HCT116 (cell line): ENCODE measurements at regions not wholly inside any gene's neighbourhood (a gene's known extent, or its start where the extent isn't known, plus 50 kb on each side); places are given as distances from the start of the nearest gene placed in this dataset.

Experiments
- ATAC-seq: fragments of 200-7000 bp; cut with Tn5 transposase; 2 replicates; pipeline ENCODE4 v1.9.1; 2020; ENCODE audit warnings: mild to moderate bottlenecking, moderate library complexity
- BruUV-seq: library from RNA; stranded (reverse); fragments of 400-500 nt; replicated peaks from 2 replicates; lab custom pipeline; 2021; lab: Mats Ljungman, UMichigan
- CTCF ChIA-PET: fragments of 300-600 bp; sonication (Branson Sonifier 250); formaldehyde crosslinking; loops from one replicate; lab custom pipeline; 2021; ENCODE audit warnings: antibody characterized with exemption; lab: Charles Lee
- POLR2A ChIA-PET: fragments of 300-600, 350-600 bp; sonication (Branson Sonifier 250); formaldehyde crosslinking; loops from one replicate; lab custom pipeline; 2021; ENCODE audit warnings: antibody characterized with exemption; lab: Charles Lee
- RAD21 ChIA-PET, 2 experiments: fragments of 300-600 bp; sonication (Branson Sonifier 250); formaldehyde crosslinking; loops; one replicate each; lab custom pipeline; 2023; ENCODE audit warnings: low total read pairs in 2 of 2; ENCODE audit not compliant: uncharacterized antibody in 2 of 2, unreplicated experiment in 2 of 2, low non-redundant PET in 1 of 2; lab: Charles Lee
- DNase-seq: peaks from one replicate; pipeline ENCODE4 v3.0.0-alpha.2; 2010; ENCODE audit warnings: low read depth, low spot score
- H2AFZ ChIP-seq: fragments of 200-600 bp; shearing (Covaris generic), sonication (generic); 2 replicates; pipeline ENCODE4 v1.6.1; 2017; ENCODE audit warnings: low read depth, mixed run types, mixed read lengths, antibody characterized with exemption, low read length; ENCODE audit not compliant: poor library complexity, severe bottlenecking
- H3K27ac ChIP-seq: 2 replicates; pipeline ENCODE4 v1.5.1; 2012; ENCODE audit warnings: low read depth, low read length
- H3K27me3 ChIP-seq: fragments of 200-600 bp; sonication (generic); 2 replicates; pipeline ENCODE4 v1.6.1; 2016; ENCODE audit warnings: mixed run types, low read length, mixed read lengths; ENCODE audit not compliant: insufficient read depth
- H3K36me3 ChIP-seq, 2 experiments: fragments of 200-500 bp in 1 of 2; fragments of 200-600 bp in 1 of 2; sonication (Bioruptor generic) in 1 of 2; sonication (generic) in 1 of 2; 2 replicates each; pipeline versions ENCODE4 v1.5.1 to v1.6.1; 2014 to 2016; ENCODE audit warnings: low read length in 2 of 2, inconsistent platforms in 1 of 2, mixed read lengths in 1 of 2, mixed run types in 1 of 2; ENCODE audit not compliant: insufficient read depth in 2 of 2, control insufficient read depth in 1 of 2
- H3K4me1 ChIP-seq, 2 experiments: fragments of 200-600 bp in 1 of 2; sonication (generic) in 1 of 2; 2 replicates each; pipeline versions ENCODE4 v1.5.1 to v1.6.1; 2012 to 2017; ENCODE audit warnings: low read length in 2 of 2, inconsistent platforms in 1 of 2, mild to moderate bottlenecking in 1 of 2, mixed read lengths in 1 of 2, mixed run types in 1 of 2, moderate library complexity in 1 of 2; ENCODE audit not compliant: insufficient read depth in 2 of 2, control insufficient read depth in 1 of 2
- H3K4me2 ChIP-seq: fragments of 200-600 bp; sonication (generic); 2 replicates; pipeline ENCODE4 v1.6.1; 2017; ENCODE audit warnings: mixed run types, low read length, mixed read lengths
- H3K4me3 ChIP-seq, 2 experiments: fragments of 200-600 bp in 1 of 2; sonication (generic) in 1 of 2; replicated peaks in 1 of 2; 2 replicates each; pipeline ENCODE4 v1.5.1; 2011 to 2016; ENCODE audit warnings: low read length in 2 of 2, control low read depth in 1 of 2, low read depth in 1 of 2, mild to moderate bottlenecking in 1 of 2, mixed read lengths in 1 of 2, mixed run types in 1 of 2
- H3K79me2 ChIP-seq: fragments of 200-600 bp; sonication (generic); 2 replicates; pipeline ENCODE4 v1.6.1; 2017; ENCODE audit warnings: mild to moderate bottlenecking, mixed run types, low read length, moderate library complexity, mixed read lengths; ENCODE audit not compliant: insufficient read depth
- H3K9ac ChIP-seq: fragments of 200-600 bp; sonication (generic); 2 replicates; pipeline ENCODE4 v1.6.1; 2016; ENCODE audit warnings: low read length, mixed read lengths
- H3K9me2 ChIP-seq: fragments of 200-600 bp; sonication (generic), shearing (Covaris generic); 2 replicates; pipeline ENCODE4 v1.6.1; 2017; ENCODE audit warnings: mixed run types, mild to moderate bottlenecking, moderate library complexity; ENCODE audit not compliant: insufficient read depth
- H3K9me3 ChIP-seq, 2 experiments: fragments of 200-500 bp in 1 of 2; fragments of 200-600 bp in 1 of 2; sonication (Bioruptor generic) in 1 of 2; sonication (generic) in 1 of 2; 2 replicates each; pipeline ENCODE4 v1.6.1; 2014 to 2017; ENCODE audit warnings: low read length in 2 of 2, mixed read lengths in 2 of 2, inconsistent platforms in 1 of 2, low read depth in 1 of 2, mild to moderate bottlenecking in 1 of 2, mixed run types in 1 of 2, moderate library complexity in 1 of 2; ENCODE audit not compliant: control insufficient read depth in 1 of 2, insufficient read depth in 1 of 2
- H4K20me1 ChIP-seq: fragments of 200-600 bp; sonication (generic), shearing (Covaris generic); 2 replicates; pipeline ENCODE4 v1.6.1; 2017; ENCODE audit warnings: mixed run types, mild to moderate bottlenecking, moderate library complexity; ENCODE audit not compliant: insufficient read depth
- CBX3 ChIP-seq: IDR thresholded peaks from 2 replicates; pipeline ENCODE4 v1.6.1; 2012; ENCODE audit warnings: low read depth
- CEBPB ChIP-seq: IDR thresholded peaks from 2 replicates; pipeline ENCODE4 v1.6.1; 2012; ENCODE audit warnings: low read depth
- EGR1 ChIP-seq: IDR thresholded peaks from 2 replicates; pipeline ENCODE4 v1.6.1; 2012; ENCODE audit warnings: low read depth
- EZH2 ChIP-seq: fragments of 200-600 bp; sonication (generic); IDR thresholded peaks from 2 replicates; pipeline ENCODE4 v1.6.1; 2017; ENCODE audit warnings: antibody characterized with exemption, mixed run types
- JUND ChIP-seq: IDR thresholded peaks from 2 replicates; pipeline ENCODE4 v1.6.1; 2012
- MAX ChIP-seq: IDR thresholded peaks from 2 replicates; pipeline ENCODE4 v1.6.1; 2012
- POLR2AphosphoS5 ChIP-seq: IDR thresholded peaks from 2 replicates; pipeline ENCODE4 v1.6.1; 2011; ENCODE audit warnings: mild to moderate bottlenecking, low read depth, low read length, moderate library complexity
- RAD21 ChIP-seq: IDR thresholded peaks from 2 replicates; pipeline ENCODE4 v1.6.1; 2012; ENCODE audit warnings: low read depth, mild to moderate bottlenecking
- TCF7L2 ChIP-seq: IDR thresholded peaks from 2 replicates; pipeline ENCODE4 v1.7.0; 2011; ENCODE audit warnings: borderline replicate concordance, inconsistent platforms; ENCODE audit not compliant: insufficient read depth, insufficient read length; ENCODE audit errors: extremely low read depth
- ZBTB33 ChIP-seq: IDR thresholded peaks from 2 replicates; pipeline ENCODE4 v1.6.1; 2011; ENCODE audit warnings: mild to moderate bottlenecking, low read length, moderate library complexity; ENCODE audit not compliant: insufficient replicate concordance; ENCODE audit errors: extremely low read depth
- ZFX ChIP-seq: fragments of 450-650 bp; IDR thresholded peaks from 2 replicates; pipeline ENCODE4 v1.6.1; 2017
- intact Hi-C: fragments of 100-400 bp; cut with micrococcal nuclease; formaldehyde crosslinking; loops from 2 replicates; pipeline ENCODE4 v1.10.0; 2022
- TF ChIP-seq, protein P1 (sequence below), 3 experiments: fragments of 200-600 bp in 1 of 3; sonication (generic) in 1 of 3; IDR thresholded peaks in 2 of 3; conservative IDR thresholded peaks in 1 of 3; 2 replicates each; pipeline ENCODE4 v1.5.1; 2012 to 2017; ENCODE audit warnings: low read depth in 2 of 3, low read length in 2 of 3, antibody characterized with exemption in 1 of 3, borderline replicate concordance in 1 of 3, control low read depth in 1 of 3, mild to moderate bottlenecking in 1 of 3, mixed read lengths in 1 of 3, mixed run types in 1 of 3, moderate library complexity in 1 of 3; ENCODE audit not compliant: insufficient read depth in 1 of 3

GRCh38 chr4:65834707-65835106, 164.4 kb upstream of the EPHA5 start:
- intact Hi-C loops, result no loop called here
- Histone ChIP-seq H3K27me3 (no peaks in the 10 kb centered on the region), H3K79me2 (no peaks in the 10 kb centered on the region), H3K27ac (no peak overlapping the region), H3K4me1 (no peaks in the 10 kb centered on the region), H3K4me2 (no peak overlapping the region), H3K9me3 (peaks cover 0 to 14% of the 10 kb centered on the region in 2 experiments; a peak in 2 of 4 replicates), H3K9ac (no peak overlapping the region), H3K9me2 (no peaks in the 10 kb centered on the region), H3K36me3 (no peaks in the 10 kb centered on the region), H4K20me1 (no peaks in the 10 kb centered on the region; the same call in 1 of the 2 replicates), H3K4me3 (no peak overlapping the region), H2AFZ (no peak overlapping the region)
- no peak for DNase-seq
- ChIA-PET POLR2A (no interaction called here), RAD21 (no interaction called here), CTCF (no interaction called here)
- TF ChIP-seq TCF7L2 (no peak), RAD21 (no peak), JUND (no peak), EZH2 (no peak), POLR2AphosphoS5 (no peak), EGR1 (no peak), MAX (no peak), ZFX (no peak), CBX3 (no peak), CEBPB (no peak), ZBTB33 (no peak)
- TF ChIP-seq, protein P1, sequence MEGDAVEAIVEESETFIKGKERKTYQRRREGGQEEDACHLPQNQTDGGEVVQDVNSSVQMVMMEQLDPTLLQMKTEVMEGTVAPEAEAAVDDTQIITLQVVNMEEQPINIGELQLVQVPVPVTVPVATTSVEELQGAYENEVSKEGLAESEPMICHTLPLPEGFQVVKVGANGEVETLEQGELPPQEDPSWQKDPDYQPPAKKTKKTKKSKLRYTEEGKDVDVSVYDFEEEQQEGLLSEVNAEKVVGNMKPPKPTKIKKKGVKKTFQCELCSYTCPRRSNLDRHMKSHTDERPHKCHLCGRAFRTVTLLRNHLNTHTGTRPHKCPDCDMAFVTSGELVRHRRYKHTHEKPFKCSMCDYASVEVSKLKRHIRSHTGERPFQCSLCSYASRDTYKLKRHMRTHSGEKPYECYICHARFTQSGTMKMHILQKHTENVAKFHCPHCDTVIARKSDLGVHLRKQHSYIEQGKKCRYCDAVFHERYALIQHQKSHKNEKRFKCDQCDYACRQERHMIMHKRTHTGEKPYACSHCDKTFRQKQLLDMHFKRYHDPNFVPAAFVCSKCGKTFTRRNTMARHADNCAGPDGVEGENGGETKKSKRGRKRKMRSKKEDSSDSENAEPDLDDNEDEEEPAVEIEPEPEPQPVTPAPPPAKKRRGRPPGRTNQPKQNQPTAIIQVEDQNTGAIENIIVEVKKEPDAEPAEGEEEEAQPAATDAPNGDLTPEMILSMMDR (IDR thresholded peaks at IDR 0.05 in 2 of 3, conservative IDR thresholded peaks at IDR 0.05 in 1 of 3; ENCODE audit: borderline replicate concordance in 1 of 3, insufficient read depth in 1 of 3, low read depth in 2 of 3, low read length in 2 of 3), result no peak
- no peak for ATAC-seq
- BruUV-seq, result no TSS peak
